ENCODE measurements at regions not wholly inside any gene's neighbourhood (a gene's known extent, or its start where the extent isn't known, plus 50 kb on each side); places are given as distances from the start of the nearest gene placed in this dataset.

DNA sequence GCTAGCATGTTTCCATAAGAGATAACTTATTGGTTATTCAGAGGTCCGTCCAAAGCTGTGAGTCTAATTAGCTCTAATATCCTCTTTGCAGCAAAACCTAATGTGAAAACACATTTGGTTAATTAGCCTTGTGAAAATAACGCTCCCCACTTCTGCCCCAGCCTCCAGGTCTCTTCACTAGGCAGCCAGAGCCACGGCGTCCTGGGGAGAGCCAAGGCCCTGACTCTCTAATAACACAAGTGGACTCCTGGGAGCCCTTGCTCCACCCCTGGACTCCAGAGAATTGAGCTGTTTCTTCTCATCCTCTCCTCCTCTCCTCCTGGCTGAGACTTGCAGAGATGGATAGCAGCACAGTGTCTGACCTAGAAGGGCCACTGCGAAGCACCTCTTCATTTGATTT is 78.8 kb downstream of the CCDC185 start:
- Mint-ChIP-seq H3K27me3 (ENCODE audit: low read depth) (peaks cover 3% of the 10 kb centered on the region; the same call in 1 of the 2 replicates), H3K9me3 (peaks cover 24% of the 10 kb centered on the region), H3K36me3 (no peaks in the 10 kb centered on the region; the same call in 1 of the 2 replicates), H3K4me1 (peaks cover 8% of the 10 kb centered on the region), H3K27ac (no peak overlapping the region), H3K4me3 (no peak overlapping the region)
- ChIA-PET POLR2A (no interaction called here), CTCF (no interaction called here)
- TF ChIP-seq FOXP4 (CRISPR knock-in tag; IDR thresholded peaks at IDR 0.05) (no peak), NR1H2 (CRISPR knock-in tag; IDR thresholded peaks at IDR 0.05) (no peak), ESRRA (CRISPR knock-in tag; IDR thresholded peaks at IDR 0.05; ENCODE audit: borderline replicate concordance) (no peak), USF1 (CRISPR knock-in tag; IDR thresholded peaks at IDR 0.05) (no peak), RELA (CRISPR knock-in tag; IDR thresholded peaks at IDR 0.05; ENCODE audit: borderline replicate concordance) (no peak), MXD4 (CRISPR knock-in tag; IDR thresholded peaks at IDR 0.05; ENCODE audit: borderline replicate concordance) (no peak), FOXP1 (CRISPR knock-in tag; IDR thresholded peaks at IDR 0.05; ENCODE audit: borderline replicate concordance) (no peak), ZNF416 (CRISPR knock-in tag; IDR thresholded peaks at IDR 0.05) (no peak), EMX1 (CRISPR knock-in tag; IDR thresholded peaks at IDR 0.05) (no peak), GRHL2 (CRISPR knock-in tag; IDR thresholded peaks at IDR 0.05; ENCODE audit: insufficient replicate concordance, severe bottlenecking) (no peak)
- TF ChIP-seq, protein P1, sequence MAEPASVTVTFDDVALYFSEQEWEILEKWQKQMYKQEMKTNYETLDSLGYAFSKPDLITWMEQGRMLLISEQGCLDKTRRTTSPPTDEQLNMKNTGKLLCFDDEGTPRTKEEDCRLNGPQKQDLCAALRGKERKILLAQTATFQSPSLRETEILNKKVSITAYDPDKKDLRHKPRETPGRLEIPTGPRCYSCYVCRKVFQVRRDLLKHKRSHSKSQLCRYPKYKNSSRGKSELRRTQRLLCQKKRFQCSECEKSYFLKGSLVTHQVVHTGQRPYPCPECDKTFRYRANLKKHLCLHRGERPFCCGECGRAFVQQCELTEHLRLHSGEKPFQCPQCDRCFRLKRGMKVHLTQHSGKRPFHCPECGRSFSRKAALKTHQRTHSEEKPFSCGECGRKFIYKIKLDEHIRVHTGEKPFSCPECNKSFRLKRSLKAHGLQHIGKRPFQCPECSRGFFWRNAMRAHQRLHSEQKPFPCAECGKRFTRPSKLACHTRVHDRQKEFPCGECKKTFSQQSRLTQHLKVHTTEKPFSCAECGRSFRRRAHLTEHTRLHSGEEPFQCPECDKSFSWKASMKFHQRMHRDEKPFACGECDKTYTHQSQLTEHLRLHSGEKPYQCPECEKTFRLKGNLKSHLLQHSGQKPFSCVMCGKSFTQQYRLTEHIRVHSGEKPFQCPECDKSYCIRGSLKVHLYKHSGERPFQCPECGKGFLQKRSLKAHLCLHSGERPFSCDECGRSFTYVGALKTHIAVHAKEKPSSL (CRISPR knock-in tag; conservative IDR thresholded peaks at IDR 0.05): no peak
- ATAC-seq (no peak), DNase-seq (ENCODE audit: low spot score) (no peak)

DNA sequence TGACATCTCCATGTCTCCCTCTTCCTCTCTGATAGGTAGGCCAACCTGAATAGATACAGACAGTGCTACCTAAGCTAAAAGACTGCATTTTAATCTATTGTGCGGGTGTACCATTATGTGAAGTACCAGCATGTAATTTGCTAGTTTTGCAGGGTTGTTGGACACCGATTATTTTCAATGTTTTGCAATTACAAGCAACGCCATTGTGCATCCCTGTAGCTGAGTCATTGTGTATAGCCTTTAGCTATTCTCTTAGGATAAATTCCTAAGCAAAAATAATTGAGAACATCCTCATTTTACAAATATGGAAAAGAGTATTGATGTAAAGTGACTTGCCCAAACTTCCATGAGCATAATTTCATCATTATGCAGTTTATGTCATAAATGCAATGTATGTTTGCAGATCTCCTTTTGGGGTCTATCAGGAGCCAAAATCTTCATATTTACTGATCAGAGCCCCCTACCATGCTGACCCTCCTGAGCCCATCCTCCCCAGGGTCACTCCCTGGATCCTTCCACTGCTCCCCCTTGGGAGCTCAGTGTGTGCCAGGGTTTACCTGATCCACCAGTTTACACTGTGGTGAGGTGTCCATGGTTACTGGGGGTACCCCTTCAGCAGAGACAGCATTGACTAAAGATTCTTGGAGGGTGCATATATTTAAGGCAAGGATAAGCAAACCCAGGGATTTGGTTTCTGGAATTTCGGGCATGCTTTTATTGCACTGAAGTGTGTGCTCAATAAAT is 80.6 kb downstream of the CCDC185 start:
- POLR2A ChIA-PET: no interaction called here
- H3K36me3 Mint-ChIP-seq: no peaks in the 10 kb centered on the region; the same call in 1 of the 2 replicates
- H3K9me3 Mint-ChIP-seq: peaks cover 24% of the 10 kb centered on the region
- DNase-seq (ENCODE audit: low spot score) (no peak), ATAC-seq (no peak)
- CTCF ChIA-PET: no interaction called here
- TF ChIP-seq ATF1 (CRISPR knock-in tag; IDR thresholded peaks at IDR 0.05) (no peak), RORB (CRISPR knock-in tag; IDR thresholded peaks at IDR 0.05) (no peak), MYBL2 (CRISPR knock-in tag; IDR thresholded peaks at IDR 0.05) (no peak), TEAD4 (CRISPR knock-in tag; IDR thresholded peaks at IDR 0.05) (no peak), ZNF317 (CRISPR knock-in tag; IDR thresholded peaks at IDR 0.05; ENCODE audit: borderline replicate concordance, low read depth) (no peak), GABPB1 (CRISPR knock-in tag; IDR thresholded peaks at IDR 0.05) (no peak), IRF2 (CRISPR knock-in tag; IDR thresholded peaks at IDR 0.05; ENCODE audit: borderline replicate concordance, low read depth) (no peak), CTCF (IDR thresholded peaks at IDR 0.05) (no peak), ATF6 (CRISPR knock-in tag; IDR thresholded peaks at IDR 0.05) (no peak)
- TF ChIP-seq, protein P2, sequence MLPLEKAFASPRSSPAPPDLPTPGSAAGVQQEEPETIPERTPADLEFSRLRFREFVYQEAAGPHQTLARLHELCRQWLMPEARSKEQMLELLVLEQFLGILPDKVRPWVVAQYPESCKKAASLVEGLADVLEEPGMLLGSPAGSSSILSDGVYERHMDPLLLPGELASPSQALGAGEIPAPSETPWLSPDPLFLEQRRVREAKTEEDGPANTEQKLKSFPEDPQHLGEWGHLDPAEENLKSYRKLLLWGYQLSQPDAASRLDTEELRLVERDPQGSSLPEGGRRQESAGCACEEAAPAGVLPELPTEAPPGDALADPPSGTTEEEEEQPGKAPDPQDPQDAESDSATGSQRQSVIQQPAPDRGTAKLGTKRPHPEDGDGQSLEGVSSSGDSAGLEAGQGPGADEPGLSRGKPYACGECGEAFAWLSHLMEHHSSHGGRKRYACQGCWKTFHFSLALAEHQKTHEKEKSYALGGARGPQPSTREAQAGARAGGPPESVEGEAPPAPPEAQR (CRISPR knock-in tag; IDR thresholded peaks at IDR 0.05): no peak
- TF ChIP-seq, protein P3, sequence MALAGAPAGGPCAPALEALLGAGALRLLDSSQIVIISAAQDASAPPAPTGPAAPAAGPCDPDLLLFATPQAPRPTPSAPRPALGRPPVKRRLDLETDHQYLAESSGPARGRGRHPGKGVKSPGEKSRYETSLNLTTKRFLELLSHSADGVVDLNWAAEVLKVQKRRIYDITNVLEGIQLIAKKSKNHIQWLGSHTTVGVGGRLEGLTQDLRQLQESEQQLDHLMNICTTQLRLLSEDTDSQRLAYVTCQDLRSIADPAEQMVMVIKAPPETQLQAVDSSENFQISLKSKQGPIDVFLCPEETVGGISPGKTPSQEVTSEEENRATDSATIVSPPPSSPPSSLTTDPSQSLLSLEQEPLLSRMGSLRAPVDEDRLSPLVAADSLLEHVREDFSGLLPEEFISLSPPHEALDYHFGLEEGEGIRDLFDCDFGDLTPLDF (CRISPR knock-in tag; IDR thresholded peaks at IDR 0.05): no peak
- no peak overlapping the region for H3K27ac Mint-ChIP-seq
- H3K4me1 Mint-ChIP-seq: peaks cover 11% of the 10 kb centered on the region
- no peak overlapping the region for H3K4me3 Mint-ChIP-seq
- peaks cover 3% of the 10 kb centered on the region; the same call in 1 of the 2 replicates for H3K27me3 Mint-ChIP-seq (ENCODE audit: low read depth)

Data from WTC11 (cell line).